ENCODE measurements at regions not wholly inside any gene's neighbourhood (a gene's known extent, or its start where the extent isn't known, plus 50 kb on each side); places are given as distances from the start of the nearest gene placed in this dataset.
A peak's percentile ranks its signal among the peaks of the same experiment; 100 is the strongest.

DNA sequence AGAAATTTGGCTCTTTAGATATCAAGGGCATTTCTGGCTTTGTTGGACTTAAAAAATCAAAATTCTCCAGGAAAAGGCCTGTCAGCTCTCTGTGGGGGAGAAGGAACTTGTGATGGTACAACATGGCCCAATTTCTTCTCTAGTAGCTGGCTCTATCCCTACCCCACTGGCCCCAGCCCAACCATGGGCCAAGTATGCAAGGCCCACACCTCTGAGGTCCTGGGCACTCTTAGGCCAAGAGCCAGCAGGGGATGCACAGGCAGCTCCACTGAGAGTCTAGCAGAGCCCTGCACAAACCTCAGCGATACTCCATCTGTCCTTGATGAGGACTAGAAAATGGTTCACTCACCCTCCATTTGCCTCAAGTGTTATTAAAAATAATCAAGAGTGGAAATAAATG lies 261.2 kb downstream of the C7orf25 start:
- H3K36me3 ChIP-seq: no peaks in the 10 kb centered on the region
- no peak overlapping the region for H3K27ac ChIP-seq
- DNase-seq (no peak), ATAC-seq (no peak)
- H3K27me3 ChIP-seq: no peaks in the 10 kb centered on the region
- 90 to 100% (median 95%) methylated on average over 1 of the region's 1 CpG for WGBS, 4 donors
- intact Hi-C loops (cut with DNase I): no loop called here
- no peak overlapping the region for H3K4me3 ChIP-seq
- no peaks in the 10 kb centered on the region for H3K4me1 ChIP-seq
- TF ChIP-seq, protein P1, sequence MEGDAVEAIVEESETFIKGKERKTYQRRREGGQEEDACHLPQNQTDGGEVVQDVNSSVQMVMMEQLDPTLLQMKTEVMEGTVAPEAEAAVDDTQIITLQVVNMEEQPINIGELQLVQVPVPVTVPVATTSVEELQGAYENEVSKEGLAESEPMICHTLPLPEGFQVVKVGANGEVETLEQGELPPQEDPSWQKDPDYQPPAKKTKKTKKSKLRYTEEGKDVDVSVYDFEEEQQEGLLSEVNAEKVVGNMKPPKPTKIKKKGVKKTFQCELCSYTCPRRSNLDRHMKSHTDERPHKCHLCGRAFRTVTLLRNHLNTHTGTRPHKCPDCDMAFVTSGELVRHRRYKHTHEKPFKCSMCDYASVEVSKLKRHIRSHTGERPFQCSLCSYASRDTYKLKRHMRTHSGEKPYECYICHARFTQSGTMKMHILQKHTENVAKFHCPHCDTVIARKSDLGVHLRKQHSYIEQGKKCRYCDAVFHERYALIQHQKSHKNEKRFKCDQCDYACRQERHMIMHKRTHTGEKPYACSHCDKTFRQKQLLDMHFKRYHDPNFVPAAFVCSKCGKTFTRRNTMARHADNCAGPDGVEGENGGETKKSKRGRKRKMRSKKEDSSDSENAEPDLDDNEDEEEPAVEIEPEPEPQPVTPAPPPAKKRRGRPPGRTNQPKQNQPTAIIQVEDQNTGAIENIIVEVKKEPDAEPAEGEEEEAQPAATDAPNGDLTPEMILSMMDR (IDR thresholded peaks at IDR 0.05): no peak
- TF ChIP-seq POLR2A (IDR thresholded peaks at IDR 0.05): no peak
- peaks cover 0 to 8% (median 1%) of the 10 kb centered on the region in 12 donors for H3K9me3 ChIP-seq

DNA sequence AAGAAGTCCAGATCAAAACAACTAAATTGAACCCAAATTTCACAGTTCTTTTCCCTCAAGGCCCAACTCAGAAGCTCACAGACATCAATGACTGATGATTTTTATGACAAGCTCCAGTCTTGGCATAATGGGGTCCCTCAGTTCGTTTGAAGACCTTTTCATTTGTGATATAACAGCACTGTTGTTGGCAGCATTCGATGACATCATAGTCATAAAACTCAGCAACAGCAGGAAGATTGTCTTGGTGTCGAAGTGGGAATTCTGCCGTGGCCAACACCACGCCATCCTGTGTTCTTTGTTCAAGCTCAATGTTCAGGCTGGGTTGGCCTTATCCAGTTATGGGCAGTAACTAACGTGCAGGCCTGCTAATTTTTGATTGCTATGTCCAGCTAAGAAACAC lies 261.7 kb downstream of the C7orf25 start:
- DNase-seq (no peak), ATAC-seq (peak in 1 of 4 donors; percentile 28)
- intact Hi-C loops (cut with DNase I): no loop called here

DNA sequence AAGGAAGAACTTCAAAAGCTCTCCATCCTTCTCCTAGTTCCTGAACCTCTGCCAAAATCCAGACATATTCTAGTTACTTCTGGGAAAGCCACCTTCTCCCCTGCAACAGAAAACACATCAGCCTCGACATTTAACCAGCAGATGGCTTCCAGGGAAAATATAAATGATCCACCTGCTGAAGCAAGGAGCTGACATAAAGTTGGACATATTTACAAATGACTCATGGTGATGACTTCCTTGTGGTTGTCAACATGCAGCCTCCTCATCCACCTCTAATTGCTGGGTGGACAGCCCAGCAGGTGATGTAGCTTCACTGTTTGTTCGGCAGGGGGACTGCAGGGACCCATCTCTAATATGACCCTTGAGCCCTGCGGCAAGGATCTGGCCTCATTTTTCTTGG lies 266.0 kb downstream of the C7orf25 start:
- no peak overlapping the region for H3K27ac ChIP-seq
- no peaks in the 10 kb centered on the region for H3K27me3 ChIP-seq
- no peak for TF ChIP-seq POLR2A (IDR thresholded peaks at IDR 0.05)
- TF ChIP-seq, protein P1 (IDR thresholded peaks at IDR 0.05): no peak
- no peak for DNase-seq
- H3K4me3 ChIP-seq: no peak overlapping the region
- intact Hi-C loops (cut with DNase I): no loop called here
- peaks cover 0 to 7% (median 0%) of the 10 kb centered on the region in 12 donors for H3K9me3 ChIP-seq
- 59 to 69% (median 64%) methylated on average over 3 of the region's 3 CpGs for WGBS, 4 donors
- no peaks in the 10 kb centered on the region for H3K36me3 ChIP-seq
- peaks cover 0 to 3% (median 0%) of the 10 kb centered on the region in 12 donors for H3K4me1 ChIP-seq
- peak in 3 of 4 donors; percentile 37 to 54 (median 43) for ATAC-seq

More for the DNA sequence above, 261.7 kb downstream of the C7orf25 start:
- peaks cover 0 to 3% (median 0%) of the 10 kb centered on the region in 12 donors for H3K4me1 ChIP-seq
- peaks cover 0 to 4% (median under 1%) of the 10 kb centered on the region in 12 donors for H3K9me3 ChIP-seq
- H3K27me3 ChIP-seq: no peaks in the 10 kb centered on the region
- H3K27ac ChIP-seq: no peak overlapping the region
- H3K36me3 ChIP-seq: no peaks in the 10 kb centered on the region
- 73 to 85% (median 76%) methylated on average over 6 of the region's 6 CpGs for WGBS, 4 donors
- no peak overlapping the region for H3K4me3 ChIP-seq
- TF ChIP-seq POLR2A (IDR thresholded peaks at IDR 0.05): no peak
- TF ChIP-seq, protein P1 (IDR thresholded peaks at IDR 0.05): no peak

- intact Hi-C loops (cut with DNase I): no loop called here
- ATAC-seq (no peak), DNase-seq (no peak)
- H3K4me3 ChIP-seq: no peak overlapping the region
- peaks cover 0 to 3% (median 0%) of the 10 kb centered on the region in 12 donors for H3K4me1 ChIP-seq
- peaks cover 0 to 7% (median 0%) of the 10 kb centered on the region in 12 donors for H3K9me3 ChIP-seq
- H3K36me3 ChIP-seq: no peaks in the 10 kb centered on the region
- H3K27me3 ChIP-seq: no peaks in the 10 kb centered on the region
- H3K27ac ChIP-seq: no peak overlapping the region
- TF ChIP-seq POLR2A (IDR thresholded peaks at IDR 0.05): no peak
- TF ChIP-seq, protein P1 (IDR thresholded peaks at IDR 0.05): no peak
Observed at GRCh38 chr7:42642699-42643098, 269.2 kb downstream of the C7orf25 start.

All from heart left ventricle (tissue), 16 donors.